Transverse colon (tissue), 4 donors: ENCODE measurements at regions not wholly inside any gene's neighbourhood (a gene's known extent, or its start where the extent isn't known, plus 50 kb on each side); places are given as distances from the start of the nearest gene placed in this dataset.

Source experiments
- DNase-seq: peaks from one replicate; pipeline ENCODE4 v3.0.0-alpha.2; 2019
- H3K27ac ChIP-seq, 4 donors: fragments of 200-600 bp; sonication (generic); 2 replicates each; pipeline ENCODE4 v1.5.1; 2016 to 2018; ENCODE audit warnings: inconsistent platforms in 4 of 4
- H3K27me3 ChIP-seq: fragments of 200-600 bp; sonication (generic); 2 replicates; pipeline ENCODE4 v1.5.1; 2017; ENCODE audit warnings: inconsistent platforms
- H3K36me3 ChIP-seq, 4 donors: fragments of 200-600 bp; sonication (generic); 2 replicates each; pipeline ENCODE4 v1.5.1; 2017 to 2019; ENCODE audit warnings: inconsistent platforms in 4 of 4
- H3K4me1 ChIP-seq, 4 donors: fragments of 200-600 bp; sonication (generic); 2 replicates each; pipeline ENCODE4 v1.5.1; 2017 to 2020; ENCODE audit warnings: inconsistent platforms in 4 of 4
- H3K4me3 ChIP-seq, 4 donors: fragments of 200-600 bp; sonication (generic); 1 replicate in 1 of 4; 2 replicates in 3 of 4; pipeline versions ENCODE4 v1.5.1 to v1.6.1; 2017 to 2019; ENCODE audit warnings: inconsistent platforms in 4 of 4
- H3K9me3 ChIP-seq, 2 donors: fragments of 200-600 bp; sonication (generic); 2 replicates each; pipeline ENCODE4 v1.5.1; 2017 to 2019; ENCODE audit warnings: inconsistent platforms in 2 of 2
- CTCF ChIP-seq, 5 experiments: fragments of 200-600 bp in 3 of 5; fragments of 450-650 bp in 2 of 5; sonication (generic) in 3 of 5; IDR thresholded peaks; 1 replicate in 2 of 5; 2 replicates in 3 of 5; pipeline ENCODE4 v1.5.1; 2016 to 2017; ENCODE audit warnings: antibody characterized with exemption in 5 of 5, inconsistent platforms in 3 of 5, mild to moderate bottlenecking in 2 of 5, moderate library complexity in 1 of 5
- EP300 ChIP-seq: sonication (generic); formaldehyde crosslinking; IDR thresholded peaks from one replicate; pipeline ENCODE4 v1.6.1; 2017; ENCODE audit warnings: antibody characterized with exemption, low read depth
- POLR2A ChIP-seq: fragments of 450-650 bp; IDR thresholded peaks from one replicate; pipeline ENCODE4 v1.6.1; 2016; ENCODE audit warnings: antibody characterized with exemption, mild to moderate bottlenecking, moderate library complexity
- POLR2AphosphoS5 ChIP-seq, 3 donors: sonication (generic); formaldehyde crosslinking; IDR thresholded peaks; one replicate each; pipeline ENCODE4 v1.6.1; 2016; ENCODE audit warnings: antibody characterized with exemption in 3 of 3
- WGBS, 2 donors: methylation state at CpG; one replicate each; pipeline ENCODE4 v1.1.5; 2018; ENCODE audit warnings: low coverage in 1 of 2; 5-methylcytosine and 5-hydroxymethylcytosine counted together
- in situ Hi-C, 4 donors: fragments of 200-750 bp; cut with MboI; loops; one replicate each; pipeline versions ENCODE4 v1.15.0 to v1.15.1; 2017; ENCODE audit warnings: low sequenced_read_pairs in 3 of 4, low pct_ligation_motif_present in 1 of 4, low pct_unique_long_range_greater_than_20kb in 1 of 4
- intact Hi-C: fragments of 100-400 bp; cut with DNase I; formaldehyde crosslinking; loops from one replicate; pipeline ENCODE4 v1.15.1; 2023; ENCODE audit warnings: low total_unique reads

DNA sequence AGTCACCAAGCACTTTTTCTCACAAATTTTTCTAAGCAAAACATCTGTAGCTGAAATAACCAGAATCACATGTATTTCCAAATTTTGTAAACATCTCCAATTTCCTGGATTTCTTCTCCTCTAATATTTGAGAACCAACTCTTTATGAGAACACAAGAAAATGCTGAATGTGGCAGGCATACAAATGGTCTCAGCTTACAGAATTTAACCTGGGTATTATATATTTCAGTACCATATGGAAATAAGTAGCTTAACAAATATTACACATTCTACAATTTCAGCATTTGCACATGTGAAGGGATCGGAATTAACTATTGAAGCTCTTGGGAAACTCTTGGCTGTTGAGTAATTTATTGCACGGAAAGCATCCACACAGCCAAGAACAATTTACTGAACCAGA, 92.5 kb downstream of the TBXT start:
- no peak for TF ChIP-seq CTCF (IDR thresholded peaks at IDR 0.05)
- TF ChIP-seq POLR2AphosphoS5 (IDR thresholded peaks at IDR 0.05), result no peak
- TF ChIP-seq EP300, result no peak
- no peak for TF ChIP-seq POLR2A
- Histone ChIP-seq H3K9me3 (no peaks in the 10 kb centered on the region), H3K36me3 (no peaks in the 10 kb centered on the region), H3K4me3 (no peak overlapping the region), H3K4me1 (no peaks in the 10 kb centered on the region), H3K27me3 (no peaks in the 10 kb centered on the region), H3K27ac (no peak overlapping the region)
- in situ Hi-C loops, result no loop called here
- WGBS, 2 donors, result 84 to 85% methylated on average over 2 of the region's 2 CpGs
- intact Hi-C loops, result loop anchor here (10.0 kb wide), 1 partner anchor 1840 kb away; no protein-coding TSS in a partner anchor
- no peak for DNase-seq

GRCh38 chr6:166073082-166073481, 94.6 kb downstream of the TBXT start:
- TF ChIP-seq CTCF (IDR thresholded peaks at IDR 0.05) (no peak), EP300 (no peak), POLR2AphosphoS5 (IDR thresholded peaks at IDR 0.05) (no peak), POLR2A (no peak)
- in situ Hi-C loops, result no loop called here

DNA sequence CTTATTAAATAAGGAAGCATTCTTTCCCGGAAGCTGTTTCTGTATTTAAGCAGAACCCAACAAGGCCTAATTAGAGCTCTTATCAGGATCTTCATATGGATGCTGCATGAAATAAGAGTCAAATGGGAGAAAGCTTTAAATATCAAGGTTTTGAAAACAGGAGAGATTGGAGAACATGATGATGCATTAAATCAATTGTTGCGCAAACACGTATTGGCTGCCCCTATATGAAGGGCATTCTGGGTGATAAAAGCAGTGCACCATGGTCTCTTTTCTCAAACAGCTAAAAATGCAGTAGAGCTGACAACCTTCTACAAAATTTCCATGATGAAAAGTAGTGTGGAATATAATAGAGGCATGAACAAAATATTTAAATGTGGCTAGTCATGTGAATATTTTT, 98.9 kb downstream of the TBXT start:
- Histone ChIP-seq H3K9me3 (no peaks in the 10 kb centered on the region), H3K27me3 (no peaks in the 10 kb centered on the region), H3K27ac (no peak overlapping the region), H3K4me1 (no peaks in the 10 kb centered on the region), H3K4me3 (no peak overlapping the region), H3K36me3 (no peaks in the 10 kb centered on the region)
- intact Hi-C loops, result no loop called here
- no peak for TF ChIP-seq CTCF (IDR thresholded peaks at IDR 0.05)
- no peak for TF ChIP-seq EP300
- TF ChIP-seq POLR2A, result no peak
- no peak for TF ChIP-seq POLR2AphosphoS5 (IDR thresholded peaks at IDR 0.05)
- in situ Hi-C loops, result no loop called here
- WGBS, 2 donors, result 71 to 83% methylated on average over 3 of the region's 3 CpGs
- no peak for DNase-seq

More at GRCh38 chr6:166073082-166073481, 94.6 kb downstream of the TBXT start:
- Histone ChIP-seq H3K9me3 (no peaks in the 10 kb centered on the region), H3K27me3 (no peaks in the 10 kb centered on the region), H3K4me3 (no peak overlapping the region), H3K27ac (no peak overlapping the region), H3K36me3 (no peaks in the 10 kb centered on the region), H3K4me1 (no peaks in the 10 kb centered on the region)
- WGBS, 2 donors, result 93 to 94% methylated on average over 9 of the region's 9 CpGs
- intact Hi-C loops, result loop anchor here (10.0 kb wide), 1 partner anchor 1838 kb away; no protein-coding TSS in a partner anchor
- DNase-seq, result no peak

DNA sequence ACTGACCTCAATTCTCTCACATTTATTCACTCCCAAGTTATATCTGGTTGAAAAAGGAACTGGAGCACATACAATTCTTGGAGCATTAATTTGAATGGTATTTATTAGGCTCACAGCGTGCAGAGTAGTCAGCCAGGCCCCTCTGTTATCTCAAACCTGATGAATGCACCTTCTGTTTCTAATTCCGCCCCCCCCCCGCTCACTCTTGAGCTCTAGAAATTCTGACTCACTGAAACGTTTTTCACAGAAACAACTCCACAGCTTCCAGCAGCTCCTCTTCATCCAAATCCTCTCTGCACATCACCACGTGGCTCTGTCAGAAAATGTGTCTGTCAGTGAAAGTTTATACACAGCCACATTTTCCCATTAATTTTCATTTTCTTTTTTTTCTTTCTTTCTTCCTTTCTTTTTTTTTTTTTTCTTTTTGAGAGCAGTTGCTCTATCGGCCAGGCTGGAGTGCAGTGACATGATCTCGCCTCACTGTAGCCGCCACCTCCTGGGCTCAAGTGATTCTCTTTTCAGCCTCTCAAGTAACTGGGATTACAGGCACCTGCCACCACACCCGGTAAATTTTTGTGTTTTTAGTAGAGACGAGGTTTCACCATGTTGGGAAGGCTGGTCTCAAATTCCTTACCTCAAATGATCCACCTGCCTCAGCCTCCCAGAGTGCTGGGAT, 109.4 kb downstream of the TBXT start:
- H3K27me3 ChIP-seq, result no peaks in the 10 kb centered on the region
- 24 to 54% methylated on average over 5 to 10 of the region's 10 CpGs for WGBS, 2 donors
- no peaks in the 10 kb centered on the region for H3K36me3 ChIP-seq
- peaks cover 2 to 3% of the 10 kb centered on the region in 2 donors for H3K9me3 ChIP-seq
- DNase-seq, result no peak
- in situ Hi-C loops (no loop called here), intact Hi-C loops (no loop called here)
- TF ChIP-seq POLR2AphosphoS5 (IDR thresholded peaks at IDR 0.05), result no peak
- no peak for TF ChIP-seq POLR2A
- TF ChIP-seq EP300, result no peak
- H3K4me1 ChIP-seq, result no peaks in the 10 kb centered on the region
- no peak overlapping the region for H3K27ac ChIP-seq
- no peak overlapping the region for H3K4me3 ChIP-seq

GRCh38 chr6:166057431-166057830, 110.2 kb downstream of the TBXT start:
- intact Hi-C loops, result no loop called here
- 45 to 62% methylated on average over 2 of the region's 2 CpGs for WGBS, 2 donors
- Histone ChIP-seq H3K9me3 (peaks cover 6 to 10% of the 10 kb centered on the region in 2 donors), H3K36me3 (no peaks in the 10 kb centered on the region), H3K27ac (no peak overlapping the region), H3K4me3 (no peak overlapping the region), H3K27me3 (no peaks in the 10 kb centered on the region), H3K4me1 (no peaks in the 10 kb centered on the region)
- in situ Hi-C loops, result no loop called here
- no peak for DNase-seq
- TF ChIP-seq EP300 (no peak), POLR2AphosphoS5 (IDR thresholded peaks at IDR 0.05) (no peak), POLR2A (no peak), CTCF (IDR thresholded peaks at IDR 0.05) (no peak)
